BJ (cell line): ENCODE measurements at regions not wholly inside any gene's neighbourhood (a gene's known extent, or its start where the extent isn't known, plus 50 kb on each side); places are given as distances from the start of the nearest gene placed in this dataset.

Source experiments
- CTCF ChIA-PET: fragments of 350-600 bp; formaldehyde crosslinking; extraction: SDS; loops from one replicate; lab custom pipeline; 2021; ENCODE audit warnings: antibody characterized with exemption, inconsistent platforms; lab: Yijun Ruan, JAX
- POLR2A ChIA-PET: fragments of 300-600 bp; sonication (Branson Sonifier 250); formaldehyde crosslinking; extraction: SDS; loops from one replicate; lab custom pipeline; 2021; ENCODE audit warnings: antibody characterized with exemption; lab: Charles Lee
- DNase-seq: peaks from one replicate; pipeline ENCODE4 v3.0.0-alpha.2; 2011; ENCODE audit warnings: low read depth
- H3K27me3 ChIP-seq: 2 replicates; pipeline ENCODE4 v1.6.0; 2011; ENCODE audit warnings: low read length; ENCODE audit not compliant: control insufficient read depth, insufficient read depth
- H3K36me3 ChIP-seq: 2 replicates; pipeline ENCODE4 v1.5.1; 2011; ENCODE audit warnings: low read length; ENCODE audit not compliant: control insufficient read depth, insufficient read depth
- H3K4me3 ChIP-seq: 2 replicates; pipeline ENCODE4 v1.5.1; 2011; ENCODE audit warnings: low read depth, mild to moderate bottlenecking, control low read depth, low read length
- CTCF ChIP-seq: IDR thresholded peaks from 2 replicates; pipeline ENCODE4 v1.5.1; 2011; ENCODE audit warnings: low read depth, mild to moderate bottlenecking, control low read depth, inconsistent platforms, low read length, moderate library complexity; ENCODE audit not compliant: insufficient read depth

GRCh38 chr13:99746637-99747402 lies 224.7 kb downstream of the ZIC5 start:
- H3K4me3 ChIP-seq, result no peak overlapping the region
- ChIA-PET CTCF (no interaction called here), POLR2A (no interaction called here)
- H3K27me3 ChIP-seq, result no peaks in the 10 kb centered on the region; the same call in 1 of the 2 replicates
- no peak for TF ChIP-seq CTCF
- H3K36me3 ChIP-seq, result no peaks in the 10 kb centered on the region
- DNase-seq, result no peak

- CTCF ChIA-PET, result no interaction called here
- no peak for DNase-seq
- Histone ChIP-seq H3K36me3 (no peaks in the 10 kb centered on the region), H3K27me3 (no peaks in the 10 kb centered on the region; the same call in 1 of the 2 replicates), H3K4me3 (no peak overlapping the region)
- TF ChIP-seq CTCF, result no peak
- POLR2A ChIA-PET, result no interaction called here
These were observed 228.5 kb downstream of the ZIC5 start for GRCh38 chr13:99743094-99743493.

GRCh38 chr13:99741960-99742359 lies 229.6 kb downstream of the ZIC5 start:
- ChIA-PET CTCF (no interaction called here), POLR2A (no interaction called here)
- no peak overlapping the region for H3K4me3 ChIP-seq
- H3K36me3 ChIP-seq, result no peaks in the 10 kb centered on the region
- DNase-seq, result no peak
- no peaks in the 10 kb centered on the region; the same call in 1 of the 2 replicates for H3K27me3 ChIP-seq
- TF ChIP-seq CTCF, result no peak

- H3K27me3 ChIP-seq, result no peaks in the 10 kb centered on the region; the same call in 1 of the 2 replicates
- DNase-seq, result no peak
- no peaks in the 10 kb centered on the region for H3K36me3 ChIP-seq
- no peak for TF ChIP-seq CTCF
- ChIA-PET CTCF (no interaction called here), POLR2A (no interaction called here)
- no peak overlapping the region for H3K4me3 ChIP-seq
These were observed 231.2 kb downstream of the ZIC5 start for GRCh38 chr13:99740251-99740979.

GRCh38 chr13:99738626-99739025 lies 232.9 kb downstream of the ZIC5 start:
- ChIA-PET CTCF (no interaction called here), POLR2A (no interaction called here)
- TF ChIP-seq CTCF, result no peak
- DNase-seq, result no peak
- no peaks in the 10 kb centered on the region for H3K36me3 ChIP-seq
- no peak overlapping the region for H3K4me3 ChIP-seq
- H3K27me3 ChIP-seq, result no peaks in the 10 kb centered on the region; the same call in 1 of the 2 replicates
